ENCODE measurements at regions not wholly inside any gene's neighbourhood (a gene's known extent, or its start where the extent isn't known, plus 50 kb on each side); places are given as distances from the start of the nearest gene placed in this dataset.

DNA sequence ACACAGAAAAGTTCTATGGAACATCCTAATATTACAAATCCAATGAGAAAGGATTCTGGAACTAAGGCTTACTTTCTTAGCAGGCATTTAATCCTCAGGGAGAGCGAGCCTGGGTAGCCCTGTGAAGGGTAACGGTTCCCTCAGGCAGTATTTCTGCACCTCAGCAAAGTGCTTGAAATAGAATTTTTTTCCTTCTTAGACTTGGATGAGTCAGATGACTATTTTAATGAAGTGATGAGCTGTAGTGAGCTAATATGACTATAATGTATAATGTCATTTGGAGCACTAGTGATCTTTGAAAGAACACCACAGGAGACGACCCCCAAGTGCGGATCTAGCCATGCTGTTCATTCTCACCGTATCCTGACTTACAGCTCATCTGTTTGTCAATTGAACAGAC is 493.0 kb upstream of the FAM241A start:
- DNase-seq (ENCODE audit: low read depth), result peak; percentile 52

DNA sequence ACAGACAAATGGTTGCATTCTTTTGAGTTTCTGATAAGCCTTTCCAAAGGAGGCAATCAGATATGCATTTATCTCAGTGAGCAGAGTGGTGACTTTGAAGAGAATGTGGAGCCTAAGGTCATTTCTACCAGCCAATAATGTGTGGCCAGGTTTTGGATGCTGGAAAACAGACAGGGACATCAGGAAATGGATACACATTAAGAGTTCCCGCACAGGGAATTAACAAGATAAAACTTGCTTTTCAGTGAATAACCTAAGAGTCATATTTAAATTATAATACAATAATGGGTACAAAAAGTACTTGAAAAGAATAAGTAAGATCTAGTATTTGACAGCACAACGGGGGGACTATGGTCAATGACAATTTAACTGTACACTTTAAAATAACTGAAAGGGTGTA is 492.3 kb upstream of the FAM241A start:
- no peak for DNase-seq (ENCODE audit: low read depth)

DNA sequence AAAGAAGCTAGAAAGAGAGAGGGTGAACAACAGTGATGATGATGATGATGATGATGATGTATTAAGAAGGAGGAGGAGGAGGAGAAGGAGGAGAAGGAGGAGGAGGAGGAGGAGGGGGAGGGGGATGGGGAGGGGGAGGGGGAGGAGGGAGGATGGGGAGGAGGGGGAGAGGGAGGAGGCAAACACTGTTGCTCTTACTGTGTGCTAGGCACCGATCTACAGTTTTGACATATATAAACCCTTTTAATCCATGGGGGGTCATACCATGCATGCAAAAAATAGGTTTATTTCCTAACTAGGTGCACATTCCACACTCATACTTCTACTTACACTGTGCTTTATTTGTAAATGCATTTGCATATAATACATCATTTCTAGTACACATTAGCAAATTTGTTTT is 482.8 kb upstream of the FAM241A start:
- no peak for DNase-seq (ENCODE audit: low read depth)

DNA sequence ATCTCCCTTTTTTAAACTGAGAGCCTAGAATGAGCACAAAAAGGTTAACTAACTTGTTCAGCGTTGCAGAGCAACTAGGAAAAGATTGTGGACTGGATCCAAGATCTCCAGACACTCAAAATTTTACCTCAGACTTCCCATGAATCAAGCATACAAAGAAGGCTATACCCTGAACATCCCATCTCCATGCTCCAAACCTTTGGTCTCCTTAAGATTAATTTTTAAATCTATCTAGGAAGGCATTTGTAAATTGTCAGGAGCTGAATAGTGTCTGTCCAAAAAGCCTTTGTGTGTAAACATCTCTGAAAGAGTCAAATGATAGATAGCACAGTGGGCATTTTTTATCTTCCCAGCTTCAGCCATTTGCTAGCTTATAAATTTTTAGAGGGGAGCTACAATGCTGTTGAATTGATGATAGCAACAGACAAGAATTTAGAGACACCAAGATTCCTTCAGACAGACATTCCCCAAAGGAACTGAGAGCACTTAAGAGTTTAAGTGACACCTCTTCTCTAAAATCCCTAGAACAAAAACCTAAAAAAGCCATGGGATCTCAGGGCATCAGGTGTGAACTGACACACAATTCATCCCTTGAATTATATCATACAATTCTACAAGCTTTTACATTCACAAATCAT is 480.8 kb upstream of the FAM241A start:
- no peak for DNase-seq (ENCODE audit: low read depth)

GRCh38 chr4:111666826-111667360 is 478.4 kb upstream of the FAM241A start:
- DNase-seq (ENCODE audit: low read depth), result no peak

DNA sequence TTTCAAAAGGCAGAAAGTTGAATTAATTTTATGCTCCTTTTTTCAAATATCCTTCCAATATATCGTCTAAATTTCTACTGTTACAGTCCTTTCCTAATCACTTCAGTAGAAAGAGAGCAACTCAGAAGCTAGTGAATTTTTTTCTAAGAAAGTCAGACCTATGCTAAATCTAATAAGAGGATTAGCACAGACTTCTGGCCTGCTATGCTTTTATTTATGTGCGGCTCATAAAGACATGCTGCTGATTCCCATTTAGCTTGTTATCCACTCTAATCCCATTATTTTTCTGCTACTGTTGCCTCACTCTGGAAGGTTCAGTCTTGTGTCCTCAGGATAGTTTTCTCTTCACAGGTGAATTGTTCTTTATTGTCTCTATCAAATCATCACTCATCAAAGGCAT is 473.5 kb upstream of the FAM241A start:
- no peak for DNase-seq (ENCODE audit: low read depth)

DNA sequence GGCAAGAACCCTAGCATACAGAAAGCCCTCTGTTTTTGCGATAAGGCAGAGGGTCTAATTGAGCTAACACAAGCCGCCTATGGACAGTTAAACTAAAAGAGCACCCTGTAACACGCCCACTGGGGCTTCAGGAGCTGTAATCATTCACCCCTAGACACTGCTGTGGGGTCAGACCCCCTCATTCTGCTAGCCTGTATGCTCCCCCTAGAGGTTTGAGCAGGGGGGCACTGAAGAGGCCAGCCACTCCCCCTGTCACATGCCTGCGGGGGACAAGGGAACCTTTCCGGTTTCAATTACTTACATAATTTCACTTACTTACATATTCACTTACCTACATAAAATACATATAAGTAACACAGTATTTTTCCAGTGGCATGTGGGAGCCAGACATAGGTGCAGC is 469.5 kb upstream of the FAM241A start:
- DNase-seq (ENCODE audit: low read depth), result no peak

- DNase-seq (ENCODE audit: low read depth), result no peak
These were observed 468.7 kb upstream of the FAM241A start for GRCh38 chr4:111676533-111676932.

GRCh38 chr4:111678479-111678878 is 466.8 kb upstream of the FAM241A start:
- DNase-seq (ENCODE audit: low read depth), result peak; percentile 91

DNA sequence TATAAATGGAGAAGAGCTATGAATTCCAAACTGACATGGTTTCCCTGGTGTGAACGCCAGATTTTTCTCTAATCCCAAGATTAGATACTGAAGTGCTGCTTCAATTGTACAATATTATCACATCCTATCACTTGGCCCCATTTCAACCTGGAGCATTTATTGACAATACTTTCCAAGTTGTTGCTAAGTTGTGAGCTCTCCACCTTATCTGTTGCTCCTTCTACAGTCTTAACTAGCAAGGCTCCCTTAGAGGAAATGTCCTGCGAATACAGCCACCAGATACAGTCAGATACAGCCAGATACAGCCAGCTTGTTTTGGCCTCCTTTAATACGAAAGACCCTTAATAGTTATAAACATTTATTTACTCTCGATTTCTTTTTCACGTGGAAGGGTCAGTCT is 466.3 kb upstream of the FAM241A start:
- peak; percentile 13 for DNase-seq (ENCODE audit: low read depth)

GRCh38 chr4:111681270-111681669 is 464.0 kb upstream of the FAM241A start:
- no peak for DNase-seq (ENCODE audit: low read depth)

GRCh38 chr4:111681751-111682150 is 463.5 kb upstream of the FAM241A start:
- DNase-seq (ENCODE audit: low read depth), result no peak

GRCh38 chr4:111685205-111685604 is 460.0 kb upstream of the FAM241A start:
- DNase-seq (ENCODE audit: low read depth), result no peak

- DNase-seq (ENCODE audit: low read depth), result peak; percentile 84
These were observed 456.0 kb upstream of the FAM241A start for GRCh38 chr4:111689214-111689613.

DNA sequence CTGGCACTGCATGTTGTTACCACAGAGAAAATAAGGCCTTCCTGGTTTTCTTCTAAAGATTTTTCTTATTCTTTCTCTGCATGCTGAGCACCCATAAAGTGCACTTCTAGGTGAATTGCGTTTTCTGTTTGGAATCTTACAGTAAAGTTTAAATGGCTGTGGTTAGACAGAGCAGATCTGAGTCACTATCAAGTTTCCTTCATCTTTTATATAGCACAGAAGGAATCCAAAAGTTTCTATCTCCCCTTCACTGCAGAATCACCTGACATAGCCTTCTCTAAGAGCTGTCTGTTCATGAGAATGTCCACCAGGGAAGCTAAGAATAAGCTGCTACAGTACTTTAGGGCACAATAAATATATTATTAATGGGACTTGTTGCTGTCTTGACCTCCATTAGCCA is 455.5 kb upstream of the FAM241A start:
- DNase-seq (ENCODE audit: low read depth), result peak; percentile 77

- DNase-seq (ENCODE audit: low read depth), result no peak
These were observed 451.5 kb upstream of the FAM241A start for GRCh38 chr4:111693758-111694157.

- no peak for DNase-seq (ENCODE audit: low read depth)
These were observed 449.6 kb upstream of the FAM241A start for GRCh38 chr4:111695677-111696076.

GRCh38 chr4:111696505-111696904 is 448.7 kb upstream of the FAM241A start:
- no peak for DNase-seq (ENCODE audit: low read depth)

DNA sequence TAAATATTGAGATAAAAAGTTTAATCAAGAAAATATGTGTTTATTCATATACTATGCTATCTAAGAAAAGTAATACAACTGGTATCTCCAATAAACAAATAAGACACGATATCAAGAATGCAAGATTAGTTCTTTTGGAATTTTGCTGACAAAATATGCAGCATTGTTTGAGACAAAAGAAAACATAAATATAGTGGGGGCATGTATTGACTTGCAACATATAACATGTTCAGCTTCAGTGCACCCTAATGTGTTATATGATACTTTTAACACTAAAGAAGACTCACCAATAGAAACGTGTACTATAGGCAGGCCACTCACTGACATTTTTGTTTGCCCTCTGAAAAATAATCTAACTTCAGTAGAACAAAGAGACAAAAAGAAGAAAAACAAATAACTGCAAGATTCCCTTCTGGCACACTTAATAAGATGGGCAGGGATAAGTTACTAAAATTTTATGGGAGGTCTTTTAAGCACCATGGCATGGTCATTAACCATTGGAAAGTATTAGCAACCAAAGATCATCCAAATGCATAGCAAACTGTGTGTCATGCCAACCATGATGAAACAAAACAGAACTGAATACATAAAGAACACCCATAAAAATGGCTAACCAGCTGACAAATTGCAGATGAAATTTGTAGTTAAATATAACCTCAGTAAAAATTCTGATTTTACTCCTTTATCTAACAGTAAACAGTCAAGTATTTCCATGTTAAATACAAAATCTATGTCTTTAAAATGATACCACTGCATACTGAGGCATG is 447.9 kb upstream of the FAM241A start:
- DNase-seq (ENCODE audit: low read depth), result no peak

GRCh38 chr4:111698361-111698760 is 446.9 kb upstream of the FAM241A start:
- no peak for DNase-seq (ENCODE audit: low read depth)

DNA sequence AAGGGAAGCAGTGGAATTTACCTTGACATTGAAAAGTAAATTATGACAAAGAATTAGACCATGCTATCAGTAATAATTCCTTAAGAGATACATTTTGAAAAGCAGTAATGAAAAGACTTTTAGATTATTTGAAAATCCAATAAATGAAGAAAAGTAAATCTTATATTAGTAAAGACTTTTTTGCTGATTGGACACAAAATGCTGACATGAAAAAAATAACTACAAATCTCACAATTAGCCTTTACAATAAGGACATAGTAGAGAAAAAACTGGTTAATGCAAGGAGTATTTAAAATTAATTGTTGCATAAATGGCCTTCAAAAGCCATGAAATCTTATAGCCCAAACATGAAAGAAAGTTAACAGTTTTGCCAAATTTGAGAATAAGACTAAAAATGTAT is 446.1 kb upstream of the FAM241A start:
- DNase-seq (ENCODE audit: low read depth), result no peak

GRCh38 chr4:111701102-111701501 is 444.2 kb upstream of the FAM241A start:
- DNase-seq (ENCODE audit: low read depth), result no peak

- no peak for DNase-seq (ENCODE audit: low read depth)
These were observed 437.8 kb upstream of the FAM241A start for GRCh38 chr4:111707491-111707890.

All from M059J (cell line).